Memory B cell (primary cell): ENCODE measurements at regions not wholly inside any gene's neighbourhood (a gene's known extent, or its start where the extent isn't known, plus 50 kb on each side); places are given as distances from the start of the nearest gene placed in this dataset.
A peak's percentile ranks its signal among the peaks of the same experiment; 100 is the strongest.

Source experiments
- ATAC-seq: fragments of 150-1000 bp; cut with Tn5 transposase; 2 replicates; pipeline ENCODE4 v1.10.0; 2021; ENCODE audit warnings: low read depth, mild to moderate bottlenecking, moderate library complexity
- DNase-seq, 2 donors: peaks; one replicate each; pipeline ENCODE4 v3.0.0; 2022; ENCODE audit warnings: low spot score in 2 of 2
- H3K27ac Mint-ChIP-seq: one replicate; pipeline ENCODE4 v1.8.0; 2022; ENCODE audit warnings: mild to moderate bottlenecking, moderate library complexity, mixed read lengths
- H3K27me3 Mint-ChIP-seq: one replicate; pipeline ENCODE4 v1.8.0; 2022; ENCODE audit warnings: mixed read lengths
- H3K36me3 Mint-ChIP-seq: one replicate; pipeline ENCODE4 v1.8.0; 2022; ENCODE audit warnings: mild to moderate bottlenecking, mixed read lengths
- H3K4me1 Mint-ChIP-seq: one replicate; pipeline ENCODE4 v1.8.0; 2022; ENCODE audit warnings: mixed read lengths
- H3K4me3 Mint-ChIP-seq: one replicate; pipeline ENCODE4 v1.8.0; 2022; ENCODE audit warnings: mild to moderate bottlenecking, moderate library complexity, mixed read lengths
- H3K9me3 Mint-ChIP-seq: one replicate; pipeline ENCODE4 v1.8.0; 2022; ENCODE audit warnings: mixed read lengths

DNA sequence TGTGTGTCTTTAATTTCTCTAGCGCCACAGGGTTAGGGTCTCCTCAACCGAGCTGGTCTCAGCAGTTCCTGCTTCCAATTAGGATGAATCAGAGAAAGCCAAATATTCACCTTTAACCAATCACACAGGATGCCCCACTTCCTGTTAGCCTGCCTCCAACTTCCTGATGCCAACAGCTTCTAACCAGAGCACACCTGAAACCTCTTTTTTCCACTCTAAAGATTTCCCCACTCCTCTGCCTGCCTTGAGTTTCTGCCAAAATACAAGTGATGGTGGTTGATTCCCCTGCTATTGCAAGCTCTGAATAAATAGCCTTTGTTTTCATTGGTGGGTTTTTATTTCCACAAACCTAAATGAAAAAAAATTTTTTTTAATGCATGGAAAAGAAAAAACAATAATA lies 144.7 kb upstream of the UST start:
- Mint-ChIP-seq H3K36me3 (peaks cover 3% of the 10 kb centered on the region), H3K4me3 (no peak overlapping the region), H3K9me3 (peaks cover 4% of the 10 kb centered on the region), H3K27me3 (no peaks in the 10 kb centered on the region), H3K4me1 (peaks cover 3% of the 10 kb centered on the region), H3K27ac (no peak overlapping the region)
- no peak for ATAC-seq
- DNase-seq: no peak

DNA sequence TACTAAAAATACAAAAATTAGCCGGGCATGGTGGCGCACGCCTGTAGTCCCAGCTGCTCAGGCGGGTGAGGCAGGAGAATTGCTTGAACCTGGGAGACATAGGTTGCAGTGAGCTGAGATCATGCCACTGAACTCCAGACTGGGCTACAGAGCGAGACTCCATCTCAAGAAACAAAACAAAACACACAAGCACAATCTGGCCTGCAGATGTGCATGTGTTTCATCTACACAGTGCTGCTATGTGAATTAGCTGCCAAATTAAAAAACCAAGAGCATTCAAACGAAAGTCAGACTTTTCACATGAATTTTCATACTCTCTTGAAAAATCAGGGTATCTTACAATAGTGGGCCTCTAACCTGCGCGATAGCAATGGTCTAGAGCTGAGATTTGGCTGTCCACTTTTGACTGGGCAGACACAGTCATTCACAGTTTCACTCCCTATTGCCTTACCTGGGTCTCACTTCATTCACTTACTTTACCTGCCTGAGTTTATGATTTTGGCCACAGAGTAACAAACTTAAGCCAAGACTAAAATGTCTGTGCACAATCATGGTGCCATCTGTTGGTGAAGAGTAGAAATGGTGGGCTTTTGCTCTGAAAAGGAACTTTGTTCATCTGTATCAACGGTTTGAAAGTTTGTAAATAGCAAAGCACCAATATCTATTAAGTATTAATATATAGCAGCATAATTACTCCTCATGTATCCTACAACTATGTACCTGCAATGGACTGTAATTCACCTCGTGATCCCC lies 138.5 kb upstream of the UST start:
- H3K9me3 Mint-ChIP-seq: no peaks in the 10 kb centered on the region
- H3K27ac Mint-ChIP-seq: no peak overlapping the region
- no peaks in the 10 kb centered on the region for H3K27me3 Mint-ChIP-seq
- ATAC-seq (no peak), DNase-seq (no peak)
- no peak overlapping the region for H3K4me3 Mint-ChIP-seq
- no peaks in the 10 kb centered on the region for H3K36me3 Mint-ChIP-seq
- H3K4me1 Mint-ChIP-seq: no peaks in the 10 kb centered on the region

DNA sequence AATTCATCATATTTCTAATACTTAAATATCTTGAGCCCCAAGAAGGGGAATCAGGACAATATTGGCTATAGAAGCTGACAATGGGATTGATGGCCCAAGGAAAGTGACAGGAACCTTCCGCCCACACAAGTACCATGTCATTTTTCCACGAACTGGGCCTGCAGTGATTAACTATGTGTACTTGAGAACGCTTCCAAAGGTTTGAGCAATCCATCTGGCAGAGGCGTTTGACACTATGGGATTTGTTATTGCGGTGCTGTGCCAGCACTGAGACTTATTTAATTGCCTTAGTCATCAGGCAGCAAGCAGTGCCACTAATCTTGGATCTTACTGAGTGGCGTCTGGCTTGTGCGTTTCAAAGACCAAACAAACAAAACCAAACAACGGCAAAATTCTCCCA lies 135.6 kb upstream of the UST start:
- no peaks in the 10 kb centered on the region for H3K4me1 Mint-ChIP-seq
- H3K27ac Mint-ChIP-seq: no peak overlapping the region
- no peak overlapping the region for H3K4me3 Mint-ChIP-seq
- no peaks in the 10 kb centered on the region for H3K9me3 Mint-ChIP-seq
- DNase-seq: no peak
- H3K27me3 Mint-ChIP-seq: no peaks in the 10 kb centered on the region
- no peak for ATAC-seq
- no peaks in the 10 kb centered on the region for H3K36me3 Mint-ChIP-seq

DNA sequence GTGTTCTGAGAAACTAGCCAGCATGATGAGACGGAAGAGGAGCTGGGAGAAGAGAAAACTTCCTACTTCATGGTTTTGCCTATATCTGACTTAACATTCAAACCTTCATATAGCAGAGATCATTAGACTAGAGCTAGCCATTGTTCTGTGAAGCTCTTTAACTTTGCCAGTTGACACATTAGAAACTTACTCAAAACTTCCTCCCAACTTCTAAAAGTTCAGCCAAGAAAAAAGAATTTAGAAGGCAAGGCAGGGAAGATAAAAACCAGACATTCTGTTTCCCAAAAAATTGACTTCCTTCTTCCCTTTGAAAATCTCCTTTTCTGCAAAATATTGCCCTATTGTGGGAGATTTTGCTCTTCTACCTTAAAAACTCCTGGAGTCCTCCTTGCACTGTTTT lies 134.8 kb upstream of the UST start:
- DNase-seq (no peak), ATAC-seq (no peak)
- no peaks in the 10 kb centered on the region for H3K9me3 Mint-ChIP-seq
- no peaks in the 10 kb centered on the region for H3K36me3 Mint-ChIP-seq
- H3K27me3 Mint-ChIP-seq: no peaks in the 10 kb centered on the region
- H3K4me3 Mint-ChIP-seq: no peak overlapping the region
- H3K27ac Mint-ChIP-seq: no peak overlapping the region
- no peaks in the 10 kb centered on the region for H3K4me1 Mint-ChIP-seq

DNA sequence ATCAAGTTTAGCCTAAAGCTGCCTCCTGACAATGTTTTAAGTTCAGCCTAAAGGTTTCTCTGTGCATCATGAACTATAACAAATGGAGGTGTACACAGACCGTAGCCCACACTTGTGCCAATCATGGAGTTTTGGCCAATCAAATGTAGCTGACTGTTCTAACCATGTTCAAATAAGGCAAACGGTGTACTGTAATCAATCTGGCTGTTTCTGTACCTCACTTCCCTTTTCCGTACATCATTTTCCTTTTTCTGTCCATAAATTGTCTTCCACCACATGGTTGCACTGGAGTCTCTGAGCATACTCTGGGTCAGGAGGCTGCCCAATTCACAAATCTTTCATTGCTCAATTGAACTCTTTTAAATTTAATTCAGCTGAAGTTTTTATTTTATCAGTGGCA lies 132.2 kb upstream of the UST start:
- Mint-ChIP-seq H3K27me3 (no peaks in the 10 kb centered on the region), H3K4me3 (no peak overlapping the region), H3K36me3 (no peaks in the 10 kb centered on the region), H3K9me3 (no peaks in the 10 kb centered on the region), H3K27ac (no peak overlapping the region), H3K4me1 (peaks cover 4% of the 10 kb centered on the region)
- ATAC-seq (no peak), DNase-seq (no peak)

DNA sequence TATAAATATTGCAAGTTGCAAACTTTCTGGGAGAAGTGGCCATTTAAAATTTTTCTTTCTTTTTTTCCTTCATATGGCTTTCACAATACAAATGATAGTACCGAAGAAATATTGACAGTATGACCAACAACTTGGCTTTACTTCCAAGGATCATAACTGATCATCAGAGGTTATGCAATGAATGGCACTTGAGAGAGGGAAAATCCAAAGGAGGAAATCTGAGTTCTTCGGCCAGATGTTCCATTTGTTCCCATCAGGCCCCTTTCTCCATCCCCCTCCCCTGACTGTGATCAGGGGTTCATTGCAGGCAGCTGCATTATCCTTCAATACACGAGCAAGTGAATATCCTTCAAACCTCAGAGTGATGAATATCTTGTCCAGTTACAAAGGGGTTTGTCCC lies 130.0 kb upstream of the UST start:
- Mint-ChIP-seq H3K9me3 (no peaks in the 10 kb centered on the region), H3K4me3 (no peak overlapping the region), H3K36me3 (no peaks in the 10 kb centered on the region), H3K4me1 (peaks cover 7% of the 10 kb centered on the region), H3K27me3 (no peaks in the 10 kb centered on the region), H3K27ac (no peak overlapping the region)
- ATAC-seq: no peak
- DNase-seq: no peak

DNA sequence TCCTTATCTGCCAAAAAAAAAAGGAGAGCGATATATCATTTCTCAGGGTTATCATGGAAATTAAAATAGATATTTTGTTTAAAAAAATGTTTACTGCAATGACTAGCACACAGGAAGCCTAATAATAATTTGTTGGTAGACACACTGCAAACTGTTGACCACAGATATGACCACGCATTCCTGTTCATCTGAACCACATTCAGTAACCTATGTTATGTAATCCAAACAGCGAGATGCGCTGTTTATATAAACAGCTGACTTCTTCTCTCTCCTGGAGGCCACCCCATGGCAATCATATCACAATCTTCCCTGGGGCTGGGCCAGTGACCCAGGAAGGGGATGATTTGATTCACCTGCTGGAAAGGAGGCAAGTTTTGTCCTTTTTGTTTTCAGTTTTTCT lies 129.3 kb upstream of the UST start:
- Mint-ChIP-seq H3K36me3 (no peaks in the 10 kb centered on the region), H3K9me3 (no peaks in the 10 kb centered on the region), H3K27ac (no peak overlapping the region), H3K4me3 (no peak overlapping the region), H3K4me1 (peaks cover 7% of the 10 kb centered on the region), H3K27me3 (no peaks in the 10 kb centered on the region)
- ATAC-seq: no peak
- no peak for DNase-seq

DNA sequence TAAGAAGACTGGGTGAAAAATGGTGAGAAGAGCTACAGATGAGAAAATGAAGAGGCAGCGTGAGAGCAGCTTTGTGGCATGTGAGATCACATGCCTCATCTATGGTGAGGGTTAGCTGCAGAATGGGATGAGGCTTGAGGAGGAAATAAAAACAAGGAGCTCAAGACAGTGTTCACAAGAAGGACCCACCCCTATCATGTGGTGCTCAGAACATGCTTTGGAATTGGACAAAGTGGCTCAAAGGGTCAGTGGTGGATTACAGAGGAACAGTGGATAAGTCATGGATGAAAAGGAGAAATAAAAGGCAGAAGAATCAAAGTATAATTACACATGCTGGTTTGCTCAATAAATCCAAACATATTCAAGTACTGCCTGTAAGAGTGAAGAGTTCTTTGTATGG lies 126.9 kb upstream of the UST start:
- Mint-ChIP-seq H3K27me3 (no peaks in the 10 kb centered on the region), H3K4me3 (no peak overlapping the region), H3K4me1 (peaks cover 7% of the 10 kb centered on the region), H3K27ac (no peak overlapping the region), H3K36me3 (no peaks in the 10 kb centered on the region), H3K9me3 (no peaks in the 10 kb centered on the region)
- DNase-seq (no peak), ATAC-seq (no peak)

DNA sequence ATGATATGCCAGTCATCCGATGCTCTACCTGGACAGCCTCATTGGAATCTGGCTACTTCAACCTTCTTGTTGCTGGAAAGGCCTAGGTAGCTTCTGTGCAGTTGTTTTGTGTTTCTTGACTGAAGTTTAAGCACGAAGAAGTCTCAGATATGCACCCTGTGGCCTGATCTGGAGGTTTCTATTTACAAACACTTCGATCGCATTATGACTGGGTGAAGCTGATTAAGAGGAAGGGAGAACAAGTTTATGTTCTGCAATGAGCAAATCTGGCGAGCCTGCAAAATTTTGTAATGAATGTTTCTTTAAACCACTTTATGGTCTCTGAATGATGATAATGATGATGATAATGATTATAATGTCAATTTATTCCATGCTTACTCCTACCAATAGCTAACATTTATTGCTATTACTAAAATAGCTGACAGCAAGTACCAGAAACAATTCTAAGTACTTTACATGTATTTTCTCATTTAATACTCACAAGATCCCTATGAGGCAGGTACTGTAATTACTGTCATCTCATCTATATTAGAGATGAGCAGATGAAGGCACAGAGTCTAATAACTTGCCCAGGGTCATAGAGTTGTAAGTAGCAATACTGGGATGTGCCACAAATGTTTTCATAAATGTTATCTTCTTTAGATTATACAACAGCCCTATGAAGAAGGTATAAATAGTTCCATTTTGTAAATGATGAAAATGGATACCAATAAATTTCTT lies 126.1 kb upstream of the UST start:
- Mint-ChIP-seq H3K27ac (no peak overlapping the region), H3K9me3 (no peaks in the 10 kb centered on the region), H3K4me3 (no peak overlapping the region), H3K4me1 (peaks cover 7% of the 10 kb centered on the region), H3K27me3 (no peaks in the 10 kb centered on the region), H3K36me3 (no peaks in the 10 kb centered on the region)
- DNase-seq (no peak), ATAC-seq (no peak)

DNA sequence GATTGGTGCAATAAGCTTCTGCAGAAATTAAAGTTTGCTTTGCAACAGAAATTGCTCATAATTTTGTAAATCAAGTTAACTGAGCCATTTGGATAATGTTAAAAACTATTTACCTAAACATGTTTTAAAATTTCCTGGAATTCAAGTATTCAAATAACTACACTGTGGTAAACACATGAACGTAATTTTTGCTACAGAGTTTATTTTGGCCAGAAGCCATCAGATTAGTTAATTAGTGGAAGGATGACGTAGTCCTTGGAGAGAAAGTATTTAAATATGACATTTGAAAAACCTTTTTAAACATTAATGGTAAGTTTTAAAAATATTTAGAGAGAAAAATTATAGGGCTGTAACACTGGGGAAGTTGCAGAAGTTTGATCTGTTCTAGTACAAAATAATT lies 121.2 kb upstream of the UST start:
- Mint-ChIP-seq H3K36me3 (no peaks in the 10 kb centered on the region), H3K27ac (no peak overlapping the region), H3K9me3 (no peaks in the 10 kb centered on the region), H3K4me3 (no peak overlapping the region), H3K27me3 (no peaks in the 10 kb centered on the region), H3K4me1 (peaks cover 7% of the 10 kb centered on the region)
- DNase-seq: no peak
- ATAC-seq: no peak

DNA sequence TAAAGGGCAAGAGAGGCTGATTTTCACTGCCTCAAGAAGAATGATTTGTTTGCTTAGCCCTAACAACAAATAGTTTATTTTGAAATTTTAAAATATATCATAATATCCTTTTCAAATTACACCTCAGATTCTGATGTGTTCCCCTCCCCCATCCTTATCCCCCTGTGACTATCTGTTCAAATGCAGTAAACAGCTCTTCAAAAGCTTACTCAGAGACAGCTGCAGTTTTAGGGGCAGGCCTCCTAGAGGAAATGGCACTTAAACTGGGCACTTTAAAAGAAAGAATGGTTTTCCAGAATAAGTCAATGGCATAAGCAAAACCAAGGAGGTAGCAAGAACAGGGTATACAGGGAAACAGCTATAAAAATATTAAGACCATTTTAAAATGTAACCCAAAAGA lies 118.6 kb upstream of the UST start:
- DNase-seq (no peak), ATAC-seq (no peak)
- Mint-ChIP-seq H3K27ac (no peak overlapping the region), H3K27me3 (no peaks in the 10 kb centered on the region), H3K4me3 (no peak overlapping the region), H3K4me1 (peaks cover 7% of the 10 kb centered on the region), H3K9me3 (no peaks in the 10 kb centered on the region), H3K36me3 (no peaks in the 10 kb centered on the region)

DNA sequence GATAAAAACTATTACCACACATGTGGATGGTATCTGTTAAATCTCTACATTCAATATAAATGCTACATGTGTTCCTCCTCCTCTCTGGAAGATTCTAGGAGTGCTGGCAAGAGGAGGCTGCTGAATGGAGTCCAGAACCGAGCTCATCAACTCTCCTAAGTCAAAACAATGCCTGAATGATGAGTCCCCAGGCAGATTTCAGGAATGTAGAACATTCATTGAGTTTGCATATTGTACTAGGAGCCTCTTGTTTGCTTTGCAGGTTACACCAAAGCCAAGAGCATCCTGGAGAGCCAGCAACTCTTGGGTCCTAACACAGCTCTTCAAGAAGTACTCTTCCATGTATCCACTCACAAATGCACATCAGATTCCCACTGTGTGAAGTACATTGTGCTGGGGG lies 117.6 kb upstream of the UST start:
- Mint-ChIP-seq H3K4me1 (peaks cover 7% of the 10 kb centered on the region), H3K4me3 (peak overlapping the region; percentile 2), H3K36me3 (no peaks in the 10 kb centered on the region), H3K9me3 (no peaks in the 10 kb centered on the region), H3K27me3 (no peaks in the 10 kb centered on the region), H3K27ac (peak overlapping the region; percentile 0)
- ATAC-seq: no peak
- no peak for DNase-seq

DNA sequence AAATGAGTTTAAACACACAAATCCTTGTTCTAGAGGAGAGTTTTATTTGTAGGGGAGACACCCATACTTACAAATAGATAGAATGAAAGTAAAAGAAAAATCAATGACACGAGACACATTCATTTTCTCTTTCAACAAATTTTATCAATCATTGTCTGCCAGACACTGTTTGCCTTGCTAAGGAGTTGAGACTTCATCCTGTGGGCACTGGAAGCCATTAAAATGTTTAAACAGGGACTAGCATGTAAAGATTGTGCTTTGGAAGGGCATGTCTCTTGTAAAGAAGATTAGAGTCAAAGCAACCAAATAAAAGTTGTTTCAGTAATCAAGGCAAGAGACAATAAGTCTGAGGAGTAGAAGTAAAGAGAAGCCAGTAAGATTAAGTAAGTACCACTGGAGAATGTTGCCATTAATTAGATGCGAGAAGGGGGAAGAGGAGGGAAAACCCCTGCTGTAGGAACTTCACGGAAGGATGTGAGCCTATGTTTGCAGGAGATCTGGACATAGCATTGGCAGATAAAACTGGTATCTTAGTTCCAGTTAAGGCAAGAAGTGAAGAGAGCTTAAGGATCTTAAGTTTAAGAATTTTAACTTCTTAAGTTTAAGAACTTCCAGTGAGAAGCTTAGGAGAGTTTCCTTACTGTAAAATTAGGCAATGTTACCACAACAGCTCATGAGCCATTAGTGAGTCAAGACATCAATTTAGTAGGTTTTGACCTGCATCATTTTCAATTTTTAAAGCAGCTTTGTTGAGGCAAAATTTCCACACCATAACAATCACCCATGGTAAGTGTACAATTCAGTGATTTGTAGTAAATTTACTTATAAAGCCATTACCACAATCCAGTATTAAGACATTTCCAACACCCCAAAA lies 117.0 kb upstream of the UST start:
- DNase-seq (no peak), ATAC-seq (peak; percentile 51)
- Mint-ChIP-seq H3K4me1 (peaks cover 7% of the 10 kb centered on the region), H3K9me3 (no peaks in the 10 kb centered on the region), H3K4me3 (peak overlapping the region; percentile 2), H3K27ac (peak overlapping the region; percentile 0), H3K36me3 (no peaks in the 10 kb centered on the region), H3K27me3 (no peaks in the 10 kb centered on the region)

DNA sequence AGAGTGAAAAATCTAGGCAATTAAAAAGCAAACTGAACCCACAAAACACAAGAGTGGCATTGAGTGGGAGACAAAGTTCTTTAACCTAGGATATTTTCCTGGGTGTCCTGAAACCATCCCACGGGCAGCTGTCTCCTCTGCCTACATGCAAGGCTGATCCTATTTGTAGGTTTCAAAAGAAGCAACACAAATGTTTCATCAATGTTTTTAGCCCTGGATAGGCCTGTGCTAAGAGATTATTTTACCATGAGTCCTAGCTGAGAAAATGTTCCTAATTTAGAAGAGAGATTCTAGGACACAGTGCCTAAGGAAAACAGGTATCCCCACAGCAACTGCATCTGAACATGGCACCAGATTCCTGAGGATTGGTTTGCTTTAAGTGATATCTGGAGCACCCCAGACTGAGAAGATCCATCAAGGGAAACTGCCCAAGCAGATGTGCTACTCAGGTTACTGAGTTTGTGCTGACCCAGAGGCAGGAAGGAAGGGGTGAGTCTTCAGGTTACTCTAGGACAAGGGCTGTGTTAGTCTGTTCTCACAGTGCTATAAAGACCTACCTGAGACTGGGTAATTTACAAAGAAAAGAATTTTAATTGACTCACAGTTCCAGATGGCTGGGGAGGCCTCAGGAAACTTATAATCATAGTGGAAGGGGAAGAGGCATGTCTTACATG lies 111.6 kb upstream of the UST start:
- Mint-ChIP-seq H3K4me3 (no peak overlapping the region), H3K27me3 (no peaks in the 10 kb centered on the region), H3K36me3 (peaks cover 2% of the 10 kb centered on the region), H3K27ac (peak overlapping the region; percentile 22), H3K4me1 (peaks cover 6% of the 10 kb centered on the region), H3K9me3 (no peaks in the 10 kb centered on the region)
- ATAC-seq: no peak
- DNase-seq: no peak
